ENCODE measurements at regions not wholly inside any gene's neighbourhood (a gene's known extent, or its start where the extent isn't known, plus 50 kb on each side); places are given as distances from the start of the nearest gene placed in this dataset.
"Not testable (repeated sequence)": the region's sequence is repeated elsewhere in the genome, so short reads cannot be mapped to it uniquely, and the experiment has no call there.

- no peak for DNase-seq
Measured at GRCh38 chr14:105880616-105881015, 354.2 kb downstream of the TMEM121 start.

GRCh38 chr14:105881021-105881930, 354.9 kb downstream of the TMEM121 start:
- DNase-seq = no peak

- DNase-seq = not testable (repeated sequence)
Measured at GRCh38 chr14:105882011-105882410, 355.6 kb downstream of the TMEM121 start.

- DNase-seq = no peak
Measured at GRCh38 chr14:105882626-105883025, 356.2 kb downstream of the TMEM121 start.

GRCh38 chr14:105883066-105884005, 357.0 kb downstream of the TMEM121 start:
- no peak for DNase-seq

- DNase-seq = not testable (repeated sequence)
Measured at GRCh38 chr14:105884192-105884807, 357.9 kb downstream of the TMEM121 start.

- no peak for DNase-seq
Measured at GRCh38 chr14:105884808-105885281, 358.5 kb downstream of the TMEM121 start.

- no peak for DNase-seq
Measured at GRCh38 chr14:105885561-105886320, 359.4 kb downstream of the TMEM121 start.

GRCh38 chr14:105886791-105887191, 360.4 kb downstream of the TMEM121 start:
- not testable (repeated sequence) for DNase-seq

GRCh38 chr14:105887692-105888091, 361.3 kb downstream of the TMEM121 start:
- DNase-seq = no peak

GRCh38 chr14:105888151-105888550, 361.8 kb downstream of the TMEM121 start:
- no peak for DNase-seq

GRCh38 chr14:105888784-105889665, 362.6 kb downstream of the TMEM121 start:
- no peak for DNase-seq

GRCh38 chr14:105889666-105890473, 363.5 kb downstream of the TMEM121 start:
- DNase-seq = no peak

- no peak for DNase-seq
Measured at GRCh38 chr14:105890474-105891220, 364.3 kb downstream of the TMEM121 start.

GRCh38 chr14:105891221-105891602, 364.8 kb downstream of the TMEM121 start:
- no peak for DNase-seq

- DNase-seq = no peak
Measured at GRCh38 chr14:105891631-105892452, 365.5 kb downstream of the TMEM121 start.

GRCh38 chr14:105892453-105893441, 366.4 kb downstream of the TMEM121 start:
- DNase-seq = not testable (repeated sequence)

Measured in hippocampal formation (tissue), 2 donors.